ENCODE measurements at regions not wholly inside any gene's neighbourhood (a gene's known extent, or its start where the extent isn't known, plus 50 kb on each side); places are given as distances from the start of the nearest gene placed in this dataset.

- TF ChIP-seq CTCF (IDR thresholded peaks at IDR 0.05) (no peak), POLR2A (IDR thresholded peaks at IDR 0.05) (no peak)
These were observed 271.6 kb downstream of the CENPC start for GRCh38 chr4:67273666-67274065.

All from breast epithelium (tissue), 3 donors.